ENCODE measurements at regions not wholly inside any gene's neighbourhood (a gene's known extent, or its start where the extent isn't known, plus 50 kb on each side); places are given as distances from the start of the nearest gene placed in this dataset.

DNA sequence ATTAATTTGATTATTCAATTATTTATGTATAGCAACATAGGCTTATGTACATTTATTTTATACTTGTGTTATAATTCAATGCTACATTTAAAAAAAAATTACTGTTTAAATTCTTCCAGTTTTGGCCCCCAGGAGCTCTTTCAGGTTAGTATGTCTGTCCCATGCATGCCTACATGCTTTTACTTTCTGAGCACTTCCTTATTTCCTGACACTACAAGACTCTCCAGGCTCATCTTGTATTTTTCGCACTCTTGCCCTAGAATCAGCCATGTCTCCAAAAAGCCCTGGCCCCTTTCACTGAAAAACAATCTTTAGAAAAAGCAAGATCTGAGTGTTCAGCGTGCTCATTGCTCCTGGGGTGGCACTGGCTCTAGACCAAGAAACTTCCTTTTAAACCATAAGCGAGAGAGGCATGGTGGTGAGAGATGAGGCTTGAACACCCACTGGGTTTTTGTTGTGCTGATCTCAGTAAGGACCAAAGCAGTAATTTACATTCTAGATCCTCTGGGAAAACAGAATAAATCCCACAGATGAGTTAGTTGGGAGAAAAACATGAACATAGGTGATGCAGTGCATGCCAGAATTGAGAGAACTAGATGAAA is 95.0 kb downstream of the SLC30A10 start:
- TF ChIP-seq EZH2phosphoT487 (IDR thresholded peaks at IDR 0.05; ENCODE audit: borderline replicate concordance): no peak
- TF ChIP-seq, protein P1, sequence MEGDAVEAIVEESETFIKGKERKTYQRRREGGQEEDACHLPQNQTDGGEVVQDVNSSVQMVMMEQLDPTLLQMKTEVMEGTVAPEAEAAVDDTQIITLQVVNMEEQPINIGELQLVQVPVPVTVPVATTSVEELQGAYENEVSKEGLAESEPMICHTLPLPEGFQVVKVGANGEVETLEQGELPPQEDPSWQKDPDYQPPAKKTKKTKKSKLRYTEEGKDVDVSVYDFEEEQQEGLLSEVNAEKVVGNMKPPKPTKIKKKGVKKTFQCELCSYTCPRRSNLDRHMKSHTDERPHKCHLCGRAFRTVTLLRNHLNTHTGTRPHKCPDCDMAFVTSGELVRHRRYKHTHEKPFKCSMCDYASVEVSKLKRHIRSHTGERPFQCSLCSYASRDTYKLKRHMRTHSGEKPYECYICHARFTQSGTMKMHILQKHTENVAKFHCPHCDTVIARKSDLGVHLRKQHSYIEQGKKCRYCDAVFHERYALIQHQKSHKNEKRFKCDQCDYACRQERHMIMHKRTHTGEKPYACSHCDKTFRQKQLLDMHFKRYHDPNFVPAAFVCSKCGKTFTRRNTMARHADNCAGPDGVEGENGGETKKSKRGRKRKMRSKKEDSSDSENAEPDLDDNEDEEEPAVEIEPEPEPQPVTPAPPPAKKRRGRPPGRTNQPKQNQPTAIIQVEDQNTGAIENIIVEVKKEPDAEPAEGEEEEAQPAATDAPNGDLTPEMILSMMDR (conservative IDR thresholded peaks at IDR 0.05; ENCODE audit: low read length): no peak
- Histone ChIP-seq H3K27me3 (ENCODE audit: insufficient read depth, low read length, poor library complexity, severe bottlenecking) (no peaks in the 10 kb centered on the region), H3K4me3 (ENCODE audit: low read length, poor library complexity, severe bottlenecking) (no peak overlapping the region), H2AFZ (ENCODE audit: low read length) (no peak overlapping the region), H3K4me1 (ENCODE audit: insufficient read depth, low read length, poor library complexity, severe bottlenecking) (no peaks in the 10 kb centered on the region), H3K9me2 (replicated peaks; ENCODE audit: low read depth, low read length) (no peaks in the 10 kb centered on the region), H3K36me3 (ENCODE audit: insufficient read depth, low read length) (no peaks in the 10 kb centered on the region), H3F3A (ENCODE audit: low read depth) (no peaks in the 10 kb centered on the region), H3K79me2 (ENCODE audit: insufficient read depth, low read length) (no peaks in the 10 kb centered on the region), H3K9ac (ENCODE audit: low read depth, low read length, poor library complexity, severe bottlenecking) (no peak overlapping the region), H4K20me1 (ENCODE audit: insufficient read depth, low read length, poor library complexity, severe bottlenecking) (no peaks in the 10 kb centered on the region), H3K4me2 (ENCODE audit: low read depth, low read length, poor library complexity, severe bottlenecking) (no peak overlapping the region), H3K9me3 (ENCODE audit: insufficient read depth, low read depth, low read length) (no peaks in the 10 kb centered on the region)

DNA sequence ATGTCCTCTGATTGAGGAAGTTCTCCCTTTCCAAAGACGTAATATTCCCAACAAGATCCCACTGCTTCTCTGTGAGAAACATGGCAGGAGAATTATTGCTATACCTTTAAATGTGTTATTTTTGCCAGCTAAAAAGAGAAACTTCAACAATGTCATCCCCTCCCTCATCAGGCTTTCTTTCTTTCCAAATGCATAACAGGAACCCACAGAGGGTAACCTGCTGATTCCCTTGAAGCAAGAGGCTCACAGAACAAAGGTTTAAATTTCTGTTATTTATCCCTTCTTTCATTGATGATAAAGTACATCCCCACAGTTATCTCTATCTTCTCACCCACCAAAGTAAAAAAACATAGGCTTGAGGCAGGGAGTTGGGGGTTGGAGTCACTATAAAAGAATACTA is 102.1 kb downstream of the SLC30A10 start:
- Histone ChIP-seq H3K79me2 (ENCODE audit: insufficient read depth, low read length) (no peaks in the 10 kb centered on the region), H4K20me1 (ENCODE audit: insufficient read depth, low read length, poor library complexity, severe bottlenecking) (no peaks in the 10 kb centered on the region), H3K27me3 (ENCODE audit: insufficient read depth, low read length, poor library complexity, severe bottlenecking) (no peaks in the 10 kb centered on the region), H2AFZ (ENCODE audit: low read length) (no peak overlapping the region), H3K9me3 (ENCODE audit: insufficient read depth, low read depth, low read length) (no peaks in the 10 kb centered on the region), H3K4me3 (ENCODE audit: low read length, poor library complexity, severe bottlenecking) (no peak overlapping the region), H3K36me3 (ENCODE audit: insufficient read depth, low read length) (no peaks in the 10 kb centered on the region), H3K9ac (ENCODE audit: low read depth, low read length, poor library complexity, severe bottlenecking) (no peak overlapping the region), H3K4me2 (ENCODE audit: low read depth, low read length, poor library complexity, severe bottlenecking) (no peak overlapping the region), H3F3A (ENCODE audit: low read depth) (no peaks in the 10 kb centered on the region), H3K9me2 (replicated peaks; ENCODE audit: low read depth, low read length) (no peaks in the 10 kb centered on the region), H3K4me1 (ENCODE audit: insufficient read depth, low read length, poor library complexity, severe bottlenecking) (no peaks in the 10 kb centered on the region)
- TF ChIP-seq, protein P1 (conservative IDR thresholded peaks at IDR 0.05; ENCODE audit: low read length): no peak
- TF ChIP-seq EZH2phosphoT487 (IDR thresholded peaks at IDR 0.05; ENCODE audit: borderline replicate concordance): no peak

DNA sequence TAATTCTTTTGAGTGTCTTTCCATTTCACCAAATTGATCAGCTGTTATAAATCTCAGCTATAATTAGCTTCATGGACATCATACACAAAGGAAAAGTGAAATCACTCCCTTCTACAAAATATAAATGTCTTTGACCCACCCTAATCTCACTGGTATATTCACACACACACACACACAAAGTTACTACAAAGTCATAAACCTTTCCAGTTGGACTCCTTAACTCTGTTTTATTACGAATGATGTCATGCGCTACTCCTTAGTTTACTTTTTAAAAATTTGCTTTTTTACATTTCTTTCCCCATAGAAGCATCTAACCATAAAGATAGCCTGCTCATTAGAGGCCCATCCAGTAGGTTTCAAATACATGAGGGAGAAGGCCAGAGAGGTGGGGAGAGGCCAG is 103.0 kb downstream of the SLC30A10 start:
- H3K4me3 ChIP-seq (ENCODE audit: low read length, poor library complexity, severe bottlenecking): no peak overlapping the region
- no peaks in the 10 kb centered on the region for H3K9me2 ChIP-seq (replicated peaks; ENCODE audit: low read depth, low read length)
- TF ChIP-seq, protein P1 (conservative IDR thresholded peaks at IDR 0.05; ENCODE audit: low read length): no peak
- TF ChIP-seq EZH2phosphoT487 (IDR thresholded peaks at IDR 0.05; ENCODE audit: borderline replicate concordance): no peak
- H4K20me1 ChIP-seq (ENCODE audit: insufficient read depth, low read length, poor library complexity, severe bottlenecking): no peaks in the 10 kb centered on the region
- H3K36me3 ChIP-seq (ENCODE audit: insufficient read depth, low read length): no peaks in the 10 kb centered on the region
- no peak overlapping the region for H3K4me2 ChIP-seq (ENCODE audit: low read depth, low read length, poor library complexity, severe bottlenecking)
- no peaks in the 10 kb centered on the region for H3K9me3 ChIP-seq (ENCODE audit: insufficient read depth, low read depth, low read length)
- no peak overlapping the region for H2AFZ ChIP-seq (ENCODE audit: low read length)
- H3K79me2 ChIP-seq (ENCODE audit: insufficient read depth, low read length): no peaks in the 10 kb centered on the region
- no peak overlapping the region for H3K9ac ChIP-seq (ENCODE audit: low read depth, low read length, poor library complexity, severe bottlenecking)
- no peaks in the 10 kb centered on the region for H3F3A ChIP-seq (ENCODE audit: low read depth)
- no peaks in the 10 kb centered on the region for H3K4me1 ChIP-seq (ENCODE audit: insufficient read depth, low read length, poor library complexity, severe bottlenecking)
- H3K27me3 ChIP-seq (ENCODE audit: insufficient read depth, low read length, poor library complexity, severe bottlenecking): no peaks in the 10 kb centered on the region
